Memory B cell (primary cell): ENCODE measurements at regions not wholly inside any gene's neighbourhood (a gene's known extent, or its start where the extent isn't known, plus 50 kb on each side); places are given as distances from the start of the nearest gene placed in this dataset.

Experiments used
- ATAC-seq: fragments of 150-1000 bp; cut with Tn5 transposase; 2 replicates; pipeline ENCODE4 v1.10.0; 2021; ENCODE audit warnings: low read depth, mild to moderate bottlenecking, moderate library complexity
- DNase-seq, 2 donors: peaks; one replicate each; pipeline ENCODE4 v3.0.0; 2022; ENCODE audit warnings: low spot score in 2 of 2
- H3K27ac Mint-ChIP-seq: one replicate; pipeline ENCODE4 v1.8.0; 2022; ENCODE audit warnings: mild to moderate bottlenecking, moderate library complexity, mixed read lengths
- H3K27me3 Mint-ChIP-seq: one replicate; pipeline ENCODE4 v1.8.0; 2022; ENCODE audit warnings: mixed read lengths
- H3K36me3 Mint-ChIP-seq: one replicate; pipeline ENCODE4 v1.8.0; 2022; ENCODE audit warnings: mild to moderate bottlenecking, mixed read lengths
- H3K4me1 Mint-ChIP-seq: one replicate; pipeline ENCODE4 v1.8.0; 2022; ENCODE audit warnings: mixed read lengths
- H3K4me3 Mint-ChIP-seq: one replicate; pipeline ENCODE4 v1.8.0; 2022; ENCODE audit warnings: mild to moderate bottlenecking, moderate library complexity, mixed read lengths
- H3K9me3 Mint-ChIP-seq: one replicate; pipeline ENCODE4 v1.8.0; 2022; ENCODE audit warnings: mixed read lengths

- Mint-ChIP-seq H3K4me3 (no peak overlapping the region), H3K27me3 (no peaks in the 10 kb centered on the region), H3K4me1 (peaks cover 29% of the 10 kb centered on the region), H3K9me3 (no peaks in the 10 kb centered on the region), H3K27ac (no peak overlapping the region), H3K36me3 (no peaks in the 10 kb centered on the region)
- ATAC-seq (no peak), DNase-seq (no peak)
These were observed 58.3 kb upstream of the LYST start for GRCh38 chr1:235925016-235925415.

- H3K9me3 Mint-ChIP-seq, result no peaks in the 10 kb centered on the region
- DNase-seq (peak in 1 of 2 donors; percentile 18), ATAC-seq (peak; percentile 91)
- H3K4me1 Mint-ChIP-seq, result peaks cover 35% of the 10 kb centered on the region
- peak overlapping the region; percentile 77 for H3K27ac Mint-ChIP-seq
- no peaks in the 10 kb centered on the region for H3K27me3 Mint-ChIP-seq
- no peaks in the 10 kb centered on the region for H3K36me3 Mint-ChIP-seq
- peak overlapping the region; percentile 63 for H3K4me3 Mint-ChIP-seq
These were observed 56.8 kb upstream of the LYST start for GRCh38 chr1:235923466-235924021.

- Mint-ChIP-seq H3K27ac (no peak overlapping the region), H3K36me3 (no peaks in the 10 kb centered on the region), H3K9me3 (no peaks in the 10 kb centered on the region), H3K27me3 (no peaks in the 10 kb centered on the region), H3K4me1 (peaks cover 35% of the 10 kb centered on the region), H3K4me3 (no peak overlapping the region)
- ATAC-seq (no peak), DNase-seq (no peak)
These were observed 54.1 kb upstream of the LYST start for GRCh38 chr1:235920596-235921375.

GRCh38 chr1:235919833-235920441 lies 53.2 kb upstream of the LYST start:
- Mint-ChIP-seq H3K9me3 (no peaks in the 10 kb centered on the region), H3K4me3 (no peak overlapping the region), H3K27me3 (no peaks in the 10 kb centered on the region), H3K36me3 (no peaks in the 10 kb centered on the region), H3K4me1 (peaks cover 38% of the 10 kb centered on the region), H3K27ac (no peak overlapping the region)
- DNase-seq (no peak), ATAC-seq (no peak)

GRCh38 chr1:235919127-235919832 lies 52.6 kb upstream of the LYST start:
- no peaks in the 10 kb centered on the region for H3K9me3 Mint-ChIP-seq
- no peaks in the 10 kb centered on the region for H3K36me3 Mint-ChIP-seq
- peaks cover 38% of the 10 kb centered on the region for H3K4me1 Mint-ChIP-seq
- DNase-seq (no peak), ATAC-seq (no peak)
- no peak overlapping the region for H3K27ac Mint-ChIP-seq
- H3K27me3 Mint-ChIP-seq, result no peaks in the 10 kb centered on the region
- no peak overlapping the region for H3K4me3 Mint-ChIP-seq

GRCh38 chr1:235918465-235918864 lies 51.8 kb upstream of the LYST start:
- H3K9me3 Mint-ChIP-seq, result no peaks in the 10 kb centered on the region
- H3K4me1 Mint-ChIP-seq, result peaks cover 29% of the 10 kb centered on the region
- ATAC-seq (no peak), DNase-seq (no peak)
- H3K4me3 Mint-ChIP-seq, result no peak overlapping the region
- H3K27me3 Mint-ChIP-seq, result no peaks in the 10 kb centered on the region
- no peaks in the 10 kb centered on the region for H3K36me3 Mint-ChIP-seq
- no peak overlapping the region for H3K27ac Mint-ChIP-seq

- DNase-seq, result no peak
- H3K9me3 Mint-ChIP-seq, result no peaks in the 10 kb centered on the region
- no peak overlapping the region for H3K27ac Mint-ChIP-seq
- H3K36me3 Mint-ChIP-seq, result no peaks in the 10 kb centered on the region
- no peak for ATAC-seq
- peaks cover 25% of the 10 kb centered on the region for H3K4me1 Mint-ChIP-seq
- no peaks in the 10 kb centered on the region for H3K27me3 Mint-ChIP-seq
- H3K4me3 Mint-ChIP-seq, result no peak overlapping the region
These were observed 51.3 kb upstream of the LYST start for GRCh38 chr1:235918032-235918431.

GRCh38 chr1:235917267-235917811 lies 50.6 kb upstream of the LYST start:
- Mint-ChIP-seq H3K27ac (no peak overlapping the region), H3K4me1 (peaks cover 19% of the 10 kb centered on the region)

More at GRCh38 chr1:235917267-235917811, 50.6 kb upstream of the LYST start:
- peak; percentile 58 for ATAC-seq
- DNase-seq, result no peak
- Mint-ChIP-seq H3K4me3 (no peak overlapping the region), H3K36me3 (no peaks in the 10 kb centered on the region), H3K27me3 (no peaks in the 10 kb centered on the region), H3K9me3 (no peaks in the 10 kb centered on the region)
